ENCODE measurements at regions not wholly inside any gene's neighbourhood (a gene's known extent, or its start where the extent isn't known, plus 50 kb on each side); places are given as distances from the start of the nearest gene placed in this dataset.
A peak's percentile ranks its signal among the peaks of the same experiment; 100 is the strongest.

GRCh38 chr13:68047889-68048288 is 817.8 kb upstream of the PCDH9 start:
- DNase-seq (ENCODE audit: low read depth, low spot score), result no peak

DNA sequence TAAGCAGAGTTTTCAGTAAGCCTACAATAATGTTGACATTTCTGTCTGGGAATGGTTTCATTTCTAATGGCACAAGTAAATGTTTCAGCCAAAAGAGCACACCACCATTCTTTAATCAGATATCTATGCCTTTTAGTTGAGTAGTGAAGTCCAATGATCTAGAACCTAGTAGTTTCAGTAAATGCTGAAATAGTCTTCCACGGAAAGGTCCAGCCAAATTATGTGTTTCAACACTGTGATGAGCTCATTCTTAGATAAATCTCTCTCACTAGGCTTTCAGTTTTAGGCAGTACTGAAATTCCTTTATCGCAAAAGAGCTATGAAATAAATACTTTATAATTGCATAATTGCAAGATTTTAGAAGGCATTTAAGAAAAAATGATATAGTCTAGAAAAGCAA is 816.8 kb upstream of the PCDH9 start:
- DNase-seq (ENCODE audit: low read depth, low spot score), result no peak

GRCh38 chr13:68030152-68030809 is 800.1 kb upstream of the PCDH9 start:
- DNase-seq (ENCODE audit: low read depth, low spot score), result no peak

GRCh38 chr13:68028701-68029100 is 798.6 kb upstream of the PCDH9 start:
- no peak for DNase-seq (ENCODE audit: low read depth, low spot score)

DNA sequence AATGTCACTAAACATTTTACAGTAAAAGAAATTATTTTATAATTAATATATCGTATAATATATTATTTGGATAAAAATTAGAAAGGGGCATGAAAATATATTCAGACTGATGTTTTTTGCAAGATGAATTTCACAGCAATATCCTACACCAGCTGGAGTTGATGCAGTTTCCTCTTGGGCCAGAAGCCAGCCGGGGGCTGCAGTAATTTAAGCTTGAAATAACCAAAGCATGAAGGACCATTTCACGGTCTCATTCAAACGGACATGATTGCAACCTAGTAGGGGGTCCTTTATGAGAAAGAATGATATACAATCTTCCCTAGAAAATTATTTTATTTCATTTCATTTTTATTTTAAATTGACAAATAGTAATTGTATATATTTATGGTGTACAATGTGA is 797.2 kb upstream of the PCDH9 start:
- DNase-seq (ENCODE audit: low read depth, low spot score), result no peak

- no peak for DNase-seq (ENCODE audit: low read depth, low spot score)
These were observed 795.9 kb upstream of the PCDH9 start for GRCh38 chr13:68026077-68026476.

GRCh38 chr13:68025604-68026003 is 795.5 kb upstream of the PCDH9 start:
- DNase-seq (ENCODE audit: low read depth, low spot score), result no peak

DNA sequence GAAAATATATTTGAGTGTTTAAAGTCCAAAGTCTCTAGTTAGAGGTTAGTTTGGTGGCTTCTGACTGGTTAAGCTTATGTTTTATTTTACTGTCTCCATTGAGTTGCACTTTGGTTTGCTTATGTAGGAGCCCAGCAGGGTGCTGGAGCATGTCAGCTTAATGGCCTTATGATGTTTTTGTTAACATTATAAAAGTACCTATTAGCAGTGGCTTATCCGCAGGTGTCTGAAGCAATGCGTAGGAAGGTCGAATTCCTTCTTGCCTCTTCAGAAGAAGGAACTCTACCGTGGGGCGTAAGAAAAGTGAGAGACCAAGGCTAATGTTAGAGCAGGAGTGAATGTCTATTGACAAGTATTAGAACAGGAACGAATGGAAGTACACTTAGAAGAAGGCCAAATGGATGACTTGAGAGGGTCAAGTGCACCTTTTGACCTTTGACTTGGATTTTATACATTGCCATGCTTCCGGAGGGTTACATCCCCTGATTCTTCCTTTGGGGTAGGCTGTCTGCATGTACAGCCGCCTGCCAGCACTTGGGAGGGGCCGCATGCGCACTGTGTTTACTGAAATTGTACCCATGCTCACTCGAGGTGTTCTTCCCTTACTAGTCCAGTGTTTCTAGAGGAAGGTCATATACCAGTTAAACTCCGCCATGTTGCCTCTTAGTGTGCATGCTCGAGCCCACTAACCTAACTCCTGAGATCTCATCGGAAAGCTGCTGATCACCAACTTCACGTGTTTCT is 793.9 kb upstream of the PCDH9 start:
- no peak for DNase-seq (ENCODE audit: low read depth, low spot score)

DNA sequence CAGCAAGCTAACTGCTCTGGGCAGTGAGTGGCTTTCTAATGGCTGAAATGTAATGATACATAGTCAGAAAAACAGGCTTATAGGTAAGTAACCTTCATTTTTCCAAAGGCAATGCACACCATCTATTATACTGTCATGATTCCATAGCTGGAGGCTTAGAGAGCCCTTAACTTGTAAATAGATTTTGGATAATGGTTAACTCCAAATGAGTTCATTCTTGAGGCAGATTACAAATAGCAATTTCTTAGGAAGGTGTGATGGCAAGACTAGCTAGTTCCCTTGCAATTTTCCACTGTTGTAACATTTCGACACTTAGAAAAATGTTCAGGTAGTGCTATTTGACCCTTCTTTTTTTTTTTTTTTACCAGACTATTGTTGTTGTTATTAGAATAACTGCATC is 789.8 kb upstream of the PCDH9 start:
- no peak for DNase-seq (ENCODE audit: low read depth, low spot score)

- DNase-seq (ENCODE audit: low read depth, low spot score), result no peak
These were observed 779.4 kb upstream of the PCDH9 start for GRCh38 chr13:68009546-68009945.

DNA sequence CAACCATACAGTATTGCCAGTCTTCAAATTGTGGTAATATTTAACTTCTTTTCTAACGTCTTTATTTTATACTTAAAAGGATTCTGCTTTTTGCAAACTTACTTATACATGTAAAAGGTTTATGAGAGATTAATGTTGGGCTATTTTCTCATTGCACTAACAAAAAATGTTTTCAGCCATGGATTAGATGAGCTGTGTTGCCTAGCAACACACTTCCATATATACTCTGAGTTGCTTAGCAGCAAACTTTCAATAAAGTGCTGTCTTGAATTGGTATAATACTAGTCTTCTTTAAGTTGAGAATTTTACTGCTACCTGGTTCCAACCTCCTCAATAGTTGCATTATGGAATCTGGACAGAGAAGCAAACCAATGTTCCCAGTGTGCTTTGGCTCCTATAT is 777.4 kb upstream of the PCDH9 start:
- no peak for DNase-seq (ENCODE audit: low read depth, low spot score)

DNA sequence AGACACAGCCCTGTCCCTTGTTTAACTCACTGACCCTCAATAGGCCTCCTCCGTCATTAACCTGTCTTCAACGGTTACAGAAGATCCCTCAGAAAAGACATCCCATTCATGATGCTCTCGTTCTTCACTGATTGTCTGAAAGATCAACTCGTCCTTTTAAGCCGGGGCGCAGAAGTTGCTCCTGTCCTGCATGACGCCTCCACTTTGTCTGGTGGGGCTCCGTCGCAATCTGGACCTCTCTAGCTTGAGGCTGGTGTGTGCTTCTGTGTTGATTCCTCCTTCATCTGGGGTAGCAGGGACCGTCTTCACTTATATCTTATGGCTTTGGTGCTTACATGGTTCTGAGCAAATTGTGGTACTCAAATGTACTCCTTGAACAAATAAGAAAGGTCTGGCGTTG is 766.0 kb upstream of the PCDH9 start:
- no peak for DNase-seq (ENCODE audit: low read depth, low spot score)

DNA sequence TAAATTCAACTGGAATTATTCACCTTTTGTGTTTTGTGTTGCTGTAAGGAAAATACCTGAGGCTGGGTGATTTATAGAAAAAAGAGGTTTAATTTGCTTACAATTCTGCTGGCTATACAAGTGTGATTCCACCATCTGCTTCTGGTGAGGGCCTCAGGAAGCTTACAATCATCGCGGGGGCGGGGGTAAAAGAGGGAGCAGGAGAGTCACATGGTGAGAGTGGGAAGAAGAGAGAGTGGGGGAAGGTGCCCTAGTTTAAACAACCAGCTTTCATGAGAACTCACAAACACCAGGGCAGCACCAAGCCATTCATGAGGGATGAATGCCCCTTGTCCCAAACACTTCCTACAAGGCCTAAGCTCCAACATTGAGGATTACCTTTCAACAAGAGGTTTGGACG is 760.7 kb upstream of the PCDH9 start:
- DNase-seq (ENCODE audit: low read depth, low spot score), result no peak

DNA sequence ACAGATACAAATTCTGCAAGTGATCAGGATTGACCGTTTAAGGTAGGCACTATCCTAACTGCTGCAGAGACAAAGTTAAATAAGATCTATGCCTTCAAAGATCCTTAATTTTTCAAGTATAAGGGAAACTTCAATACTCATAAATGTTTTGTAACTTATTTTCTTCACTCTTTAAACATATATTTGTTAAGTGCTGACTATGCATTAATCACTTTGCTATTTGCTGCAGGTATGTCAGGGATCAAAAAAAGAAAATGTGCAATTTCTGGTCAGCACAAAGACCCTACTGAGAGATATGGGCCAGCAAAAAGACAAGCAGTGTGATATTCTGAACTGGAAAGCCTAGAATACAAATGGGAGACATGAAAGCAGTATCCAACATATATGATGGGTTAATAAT is 756.1 kb upstream of the PCDH9 start:
- DNase-seq (ENCODE audit: low read depth, low spot score), result no peak

- DNase-seq (ENCODE audit: low read depth, low spot score), result peak; percentile 22
These were observed 746.9 kb upstream of the PCDH9 start for GRCh38 chr13:67977066-67977465.

DNA sequence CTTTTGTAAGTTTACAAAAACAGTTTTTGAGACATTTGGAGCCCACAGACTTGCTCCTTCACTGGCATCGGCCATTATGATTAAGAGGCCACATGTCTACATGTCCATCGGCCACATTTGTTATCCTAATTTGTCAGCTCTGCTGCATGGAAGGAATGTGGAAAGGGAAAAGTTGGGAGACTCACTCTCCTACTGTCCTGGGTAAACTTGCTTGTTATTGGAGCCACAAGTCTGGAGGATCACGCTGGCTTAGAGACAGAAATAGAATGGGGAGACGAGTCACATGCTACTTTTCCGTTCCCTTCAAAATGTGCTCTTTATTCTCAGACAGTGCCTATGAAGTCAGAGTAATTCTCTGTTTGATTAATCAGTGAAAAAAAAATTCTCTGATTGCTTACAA is 741.2 kb upstream of the PCDH9 start:
- no peak for DNase-seq (ENCODE audit: low read depth, low spot score)

DNA sequence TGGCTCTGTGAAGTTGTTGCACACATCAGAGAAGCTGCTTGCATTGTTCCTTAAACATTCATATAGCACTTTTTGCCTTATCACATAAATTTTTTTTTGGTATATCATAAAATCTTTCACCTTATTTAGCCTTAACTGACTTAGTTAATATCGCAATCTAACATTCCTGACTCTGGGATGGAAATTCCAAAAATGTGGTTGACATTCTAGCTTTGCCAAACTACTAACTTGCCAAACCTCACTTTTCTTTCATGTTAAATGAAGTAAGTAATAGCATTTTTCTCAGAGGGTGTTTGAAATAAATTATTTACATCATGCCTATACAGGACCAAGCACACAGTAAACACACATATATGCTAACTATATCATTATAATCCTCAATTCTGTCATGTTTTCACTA is 736.9 kb upstream of the PCDH9 start:
- DNase-seq (ENCODE audit: low read depth, low spot score), result no peak

GRCh38 chr13:67966065-67966464 is 735.9 kb upstream of the PCDH9 start:
- DNase-seq (ENCODE audit: low read depth, low spot score), result no peak

- DNase-seq (ENCODE audit: low read depth, low spot score), result no peak
These were observed 734.9 kb upstream of the PCDH9 start for GRCh38 chr13:67964986-67965385.

GRCh38 chr13:67964091-67964490 is 734.0 kb upstream of the PCDH9 start:
- no peak for DNase-seq (ENCODE audit: low read depth, low spot score)

DNA sequence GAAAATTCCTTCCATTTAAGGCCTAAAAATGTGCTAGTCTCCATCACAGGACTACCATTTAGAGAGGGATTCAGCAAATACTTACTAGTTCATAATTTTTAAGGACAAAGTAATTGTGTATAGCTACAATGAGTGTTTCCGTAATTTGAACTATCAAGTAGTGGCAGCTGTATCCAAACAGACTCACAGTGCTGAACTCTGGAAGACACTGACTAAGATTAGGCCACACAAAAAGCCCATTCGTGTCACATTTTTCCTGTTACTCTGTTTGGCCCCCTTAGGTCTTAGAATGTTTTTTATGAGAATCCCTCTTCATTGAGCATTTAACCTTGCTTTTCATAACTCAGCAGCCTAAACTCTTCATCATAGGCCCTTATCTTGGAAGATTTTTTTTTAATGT is 731.2 kb upstream of the PCDH9 start:
- no peak for DNase-seq (ENCODE audit: low read depth, low spot score)

GRCh38 chr13:67951431-67951830 is 721.3 kb upstream of the PCDH9 start:
- DNase-seq (ENCODE audit: low read depth, low spot score), result no peak

DNA sequence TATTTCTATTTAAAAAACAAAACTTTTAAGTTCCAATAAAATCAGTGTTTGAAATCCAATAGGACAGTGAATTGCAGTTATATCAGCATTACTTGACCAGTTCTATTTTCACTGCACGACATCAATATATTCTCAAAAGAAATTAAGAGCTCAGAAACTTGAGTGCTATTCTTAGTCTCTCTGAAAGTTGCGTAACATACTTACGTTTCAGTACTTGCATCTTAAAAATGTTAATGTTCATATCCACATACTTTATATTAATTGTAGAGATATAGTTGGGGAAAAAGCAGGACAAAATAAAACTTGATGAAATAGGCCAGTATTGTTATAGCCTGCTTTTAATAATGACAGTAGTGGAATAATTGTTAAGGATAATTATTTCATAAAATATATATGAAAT is 720.5 kb upstream of the PCDH9 start:
- no peak for DNase-seq (ENCODE audit: low read depth, low spot score)

DNA sequence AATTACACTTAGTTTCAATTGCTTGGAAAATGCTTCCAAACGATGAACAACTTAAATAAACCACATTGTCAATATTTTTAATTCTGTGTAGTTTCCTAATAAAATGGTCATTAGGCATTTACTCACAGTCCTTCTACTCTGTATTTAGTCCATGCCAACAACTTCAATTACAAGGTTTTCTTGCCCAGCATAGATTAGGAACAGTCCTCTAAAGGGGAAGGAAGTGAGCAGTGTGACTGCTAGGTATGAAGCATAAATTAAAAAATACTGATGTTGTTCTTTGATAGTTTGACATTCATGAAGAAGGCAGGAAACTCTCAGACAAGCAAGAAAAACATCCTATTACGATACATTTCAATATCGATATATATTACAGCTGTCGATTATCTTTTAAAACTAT is 716.0 kb upstream of the PCDH9 start:
- DNase-seq (ENCODE audit: low read depth, low spot score), result no peak

Measured in brain pericyte (primary cell).